ENCODE measurements at regions not wholly inside any gene's neighbourhood (a gene's known extent, or its start where the extent isn't known, plus 50 kb on each side); places are given as distances from the start of the nearest gene placed in this dataset.

DNA sequence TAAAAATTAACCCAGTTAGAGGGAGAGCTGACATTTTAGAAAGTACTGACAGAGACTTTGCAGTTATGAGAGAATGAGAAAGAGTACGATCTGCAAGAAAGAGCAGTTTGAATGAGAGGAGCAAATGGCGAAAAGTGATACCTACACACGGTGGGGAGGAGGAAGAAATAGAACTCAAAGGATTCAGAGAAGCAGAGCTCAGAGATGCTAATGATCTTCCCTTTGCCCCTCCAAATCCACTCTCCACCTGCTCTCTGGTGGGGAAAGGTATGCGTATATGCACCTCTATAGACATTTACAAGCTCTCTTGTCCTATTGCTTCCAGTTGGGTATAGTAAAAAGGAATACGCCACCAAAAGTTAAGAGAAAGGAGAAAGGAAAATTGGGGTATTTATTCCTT, 123.3 kb upstream of the TTC14 start:
- TF ChIP-seq EZH2 (IDR thresholded peaks at IDR 0.05; ENCODE audit: borderline replicate concordance, low read length) (no peak), CTCF (IDR thresholded peaks at IDR 0.05; ENCODE audit: low read length) (no peak)

Measured in OCI-LY1 (cell line).